NCI-H226 (cell line): ENCODE measurements at regions not wholly inside any gene's neighbourhood (a gene's known extent, or its start where the extent isn't known, plus 50 kb on each side); places are given as distances from the start of the nearest gene placed in this dataset.

ENCODE experiments used
- DNase-seq: peaks from one replicate; pipeline ENCODE4 v3.0.0-alpha.2; 2015

- no peak for DNase-seq
Observed at GRCh38 chr3:110731148-110731547, 340.5 kb upstream of the NECTIN3 start.

- no peak for DNase-seq
Observed at GRCh38 chr3:110732420-110732819, 339.2 kb upstream of the NECTIN3 start.

- DNase-seq: no peak
Observed at GRCh38 chr3:110733045-110733444, 338.6 kb upstream of the NECTIN3 start.

GRCh38 chr3:110734524-110734923, 337.1 kb upstream of the NECTIN3 start:
- no peak for DNase-seq

- no peak for DNase-seq
Observed at GRCh38 chr3:110736332-110736731, 335.3 kb upstream of the NECTIN3 start.

- peak; percentile 58 for DNase-seq
Observed at GRCh38 chr3:110738531-110738930, 333.1 kb upstream of the NECTIN3 start.

GRCh38 chr3:110741891-110742290, 329.7 kb upstream of the NECTIN3 start:
- DNase-seq: no peak

- DNase-seq: no peak
Observed at GRCh38 chr3:110743202-110743601, 328.4 kb upstream of the NECTIN3 start.

GRCh38 chr3:110743984-110744383, 327.6 kb upstream of the NECTIN3 start:
- no peak for DNase-seq

GRCh38 chr3:110744723-110745122, 326.9 kb upstream of the NECTIN3 start:
- DNase-seq: peak; percentile 30

GRCh38 chr3:110749006-110749405, 322.6 kb upstream of the NECTIN3 start:
- no peak for DNase-seq

- DNase-seq: no peak
Observed at GRCh38 chr3:110750201-110750600, 321.4 kb upstream of the NECTIN3 start.

GRCh38 chr3:110752307-110752706, 319.3 kb upstream of the NECTIN3 start:
- no peak for DNase-seq

GRCh38 chr3:110753516-110753915, 318.1 kb upstream of the NECTIN3 start:
- no peak for DNase-seq

GRCh38 chr3:110754212-110754916, 317.3 kb upstream of the NECTIN3 start:
- no peak for DNase-seq

GRCh38 chr3:110755345-110755744, 316.3 kb upstream of the NECTIN3 start:
- DNase-seq: no peak

GRCh38 chr3:110756705-110757104, 314.9 kb upstream of the NECTIN3 start:
- DNase-seq: no peak

GRCh38 chr3:110758208-110758607, 313.4 kb upstream of the NECTIN3 start:
- no peak for DNase-seq

GRCh38 chr3:110767156-110767555, 304.5 kb upstream of the NECTIN3 start:
- no peak for DNase-seq

GRCh38 chr3:110767838-110768237, 303.8 kb upstream of the NECTIN3 start:
- no peak for DNase-seq

- no peak for DNase-seq
Observed at GRCh38 chr3:110773413-110773954, 298.1 kb upstream of the NECTIN3 start.

- no peak for DNase-seq
Observed at GRCh38 chr3:110774496-110775265, 296.9 kb upstream of the NECTIN3 start.

- DNase-seq: no peak
Observed at GRCh38 chr3:110779581-110779980, 292.0 kb upstream of the NECTIN3 start.

GRCh38 chr3:110783541-110783940, 288.1 kb upstream of the NECTIN3 start:
- no peak for DNase-seq
